GM19467 (cell line): ENCODE measurements at regions not wholly inside any gene's neighbourhood (a gene's known extent, or its start where the extent isn't known, plus 50 kb on each side); places are given as distances from the start of the nearest gene placed in this dataset.

ENCODE experiments used
- ATAC-seq: cut with Tn5 transposase; IDR thresholded peaks from one replicate; pipeline ENCODE4 v1.9.1; 2021; ENCODE audit warnings: mild to moderate bottlenecking, moderate library complexity; ENCODE audit not compliant: unreplicated experiment

GRCh38 chr18:40921845-40922629 lies 1033.0 kb upstream of the PIK3C3 start:
- no peak for ATAC-seq

DNA sequence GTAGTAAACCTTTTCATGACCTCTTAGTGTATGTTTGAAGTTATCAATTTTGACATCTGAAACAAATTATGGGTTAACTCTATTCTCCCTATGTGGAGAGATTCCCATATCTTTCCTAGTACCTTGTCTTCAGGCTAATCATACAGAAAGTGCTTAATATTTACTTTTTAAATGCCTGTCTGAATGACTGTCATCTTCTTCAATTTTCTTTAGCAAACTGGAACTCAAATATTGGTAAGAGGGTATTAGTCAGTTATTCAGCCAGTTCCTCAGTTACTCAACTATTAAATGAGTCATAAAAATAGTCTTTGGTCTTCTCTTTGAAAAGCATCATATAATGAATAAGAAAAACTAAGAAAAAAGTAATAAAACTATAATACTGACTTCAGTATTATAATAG lies 1038.0 kb upstream of the PIK3C3 start:
- ATAC-seq = no peak

GRCh38 chr18:40915724-40916123 lies 1039.3 kb upstream of the PIK3C3 start:
- no peak for ATAC-seq

- ATAC-seq = no peak
These were observed 1043.3 kb upstream of the PIK3C3 start for GRCh38 chr18:40911582-40912254.

DNA sequence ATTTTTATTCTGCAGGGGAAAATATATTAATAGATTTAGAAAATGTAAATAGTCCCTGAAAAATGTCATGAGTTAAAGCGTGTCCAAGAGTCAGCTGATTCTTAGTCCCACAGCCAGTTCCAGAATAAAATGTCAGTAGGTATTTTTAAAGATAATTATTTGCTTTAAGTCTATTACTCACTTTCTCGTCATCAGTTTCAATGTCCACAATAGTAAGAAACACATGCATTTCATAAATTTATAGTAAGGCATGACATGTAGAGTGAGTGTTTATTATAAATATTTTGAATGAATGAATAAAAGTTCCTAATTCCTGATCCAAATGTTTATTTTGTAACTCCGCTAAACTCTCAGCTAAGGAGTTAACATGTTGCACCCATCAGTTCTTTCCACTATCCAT lies 1044.0 kb upstream of the PIK3C3 start:
- no peak for ATAC-seq

- no peak for ATAC-seq
These were observed 1047.2 kb upstream of the PIK3C3 start for GRCh38 chr18:40907842-40908241.

DNA sequence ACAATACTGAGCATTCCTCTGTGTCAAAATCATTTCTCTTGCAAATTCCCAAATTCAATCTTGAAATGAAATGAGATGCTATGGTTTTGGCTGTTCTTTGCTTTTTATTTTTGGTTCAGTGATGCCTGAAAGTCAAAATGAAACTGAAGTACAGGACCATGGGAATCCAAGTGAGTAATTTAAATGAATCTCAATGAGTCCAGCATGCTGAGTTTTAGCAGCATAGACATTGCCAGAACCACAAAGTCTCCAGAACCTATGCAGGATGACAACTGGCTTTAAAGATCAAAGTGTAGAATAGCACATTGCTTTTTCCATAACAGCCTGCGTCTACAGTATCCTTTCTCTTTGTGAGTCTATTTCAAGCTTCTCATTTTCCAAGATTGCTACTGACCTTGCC lies 1050.7 kb upstream of the PIK3C3 start:
- ATAC-seq = no peak

DNA sequence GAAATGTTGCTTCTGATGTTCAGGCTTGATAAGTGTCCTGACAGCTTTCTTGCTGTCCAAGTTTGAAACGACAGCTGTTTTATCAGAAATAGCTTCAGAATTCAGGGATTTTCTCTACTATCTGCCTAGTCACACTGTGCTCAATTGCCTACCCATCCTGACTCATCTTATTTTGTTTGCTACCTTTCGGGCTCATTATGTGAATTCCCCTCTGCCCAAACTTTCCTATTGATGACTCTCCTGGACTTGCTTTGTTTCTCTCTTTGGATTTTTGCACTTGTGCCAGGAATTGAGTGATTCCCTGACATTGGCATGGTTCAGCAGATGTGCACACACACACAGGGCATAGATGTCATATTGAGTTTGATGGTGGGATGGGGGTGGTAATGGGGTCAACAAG lies 1052.6 kb upstream of the PIK3C3 start:
- no peak for ATAC-seq

GRCh38 chr18:40897884-40898283 lies 1057.2 kb upstream of the PIK3C3 start:
- ATAC-seq = no peak

DNA sequence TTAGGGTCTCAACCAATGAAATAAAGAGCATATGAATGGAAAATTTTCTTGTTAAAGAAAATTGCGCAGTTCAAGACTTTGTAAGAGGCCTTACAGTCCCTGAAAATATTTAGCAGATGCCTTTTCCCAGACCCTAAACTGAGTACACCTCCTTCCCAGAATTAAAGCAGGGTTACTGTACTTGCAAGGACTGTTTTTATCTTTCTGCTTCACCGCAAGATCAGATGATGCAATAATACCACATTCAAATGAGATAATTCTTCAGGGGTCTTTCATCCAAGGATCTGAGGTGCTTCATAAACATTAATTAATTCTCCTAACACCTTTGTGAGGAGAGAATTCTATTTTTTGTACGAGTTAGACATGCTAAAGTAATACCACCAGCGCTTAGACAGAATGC lies 1071.8 kb upstream of the PIK3C3 start:
- ATAC-seq = no peak

DNA sequence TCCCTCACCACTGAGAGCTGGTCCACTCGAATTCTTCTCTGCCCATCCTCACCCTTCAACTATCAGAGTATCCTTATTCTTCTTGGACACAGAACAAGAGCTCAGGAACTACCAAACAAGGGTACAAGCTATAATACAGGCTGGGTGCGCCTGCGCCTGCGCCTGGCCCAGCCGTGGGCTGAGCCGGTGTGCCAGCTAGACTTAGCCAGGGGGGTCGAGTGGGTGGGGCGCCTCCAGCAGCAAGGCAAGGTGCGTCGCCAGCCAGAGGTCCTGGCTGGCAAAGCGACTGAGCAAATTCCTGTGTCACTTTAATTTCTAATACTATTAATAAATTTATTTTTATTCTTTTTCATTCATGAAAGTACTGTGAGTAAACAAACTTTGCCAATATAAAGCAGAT lies 1072.6 kb upstream of the PIK3C3 start:
- no peak for ATAC-seq

DNA sequence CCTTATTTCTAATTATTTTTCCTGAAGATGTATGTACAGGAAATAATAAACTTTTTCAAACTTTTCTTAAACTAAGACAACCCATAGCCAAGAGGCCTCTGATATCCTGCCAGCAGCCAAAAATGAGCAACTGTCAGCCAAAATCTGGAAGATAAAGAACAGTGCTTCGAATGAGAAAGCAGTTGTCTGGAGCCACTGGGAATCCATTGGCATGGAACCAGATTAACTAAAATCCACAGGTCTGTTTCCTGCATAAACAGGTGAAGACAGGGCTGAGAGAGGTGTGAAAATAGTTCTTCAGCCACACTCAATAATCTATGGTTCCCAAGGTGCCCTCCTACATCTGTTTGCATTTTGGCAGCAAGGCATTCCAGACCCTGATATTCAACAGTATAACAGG lies 1076.7 kb upstream of the PIK3C3 start:
- no peak for ATAC-seq

DNA sequence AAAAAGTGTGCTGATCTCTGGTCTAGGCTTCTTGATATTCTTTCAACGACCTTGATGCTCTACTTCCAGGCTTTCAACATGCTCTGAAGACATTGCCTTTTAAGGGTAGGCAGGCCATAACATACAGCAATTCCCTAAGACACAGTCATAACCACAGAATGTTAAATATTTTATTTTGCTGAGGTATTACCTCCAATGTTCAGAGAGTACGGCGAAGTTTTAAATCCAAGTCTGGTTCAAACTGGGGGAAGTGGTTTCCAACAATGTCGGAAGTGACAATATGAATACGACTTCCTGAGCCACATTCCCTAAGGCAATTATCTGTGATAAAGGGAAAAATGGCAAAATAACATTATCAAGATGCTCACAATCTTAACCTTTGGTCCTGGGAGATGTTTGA lies 1077.9 kb upstream of the PIK3C3 start:
- ATAC-seq = no peak

DNA sequence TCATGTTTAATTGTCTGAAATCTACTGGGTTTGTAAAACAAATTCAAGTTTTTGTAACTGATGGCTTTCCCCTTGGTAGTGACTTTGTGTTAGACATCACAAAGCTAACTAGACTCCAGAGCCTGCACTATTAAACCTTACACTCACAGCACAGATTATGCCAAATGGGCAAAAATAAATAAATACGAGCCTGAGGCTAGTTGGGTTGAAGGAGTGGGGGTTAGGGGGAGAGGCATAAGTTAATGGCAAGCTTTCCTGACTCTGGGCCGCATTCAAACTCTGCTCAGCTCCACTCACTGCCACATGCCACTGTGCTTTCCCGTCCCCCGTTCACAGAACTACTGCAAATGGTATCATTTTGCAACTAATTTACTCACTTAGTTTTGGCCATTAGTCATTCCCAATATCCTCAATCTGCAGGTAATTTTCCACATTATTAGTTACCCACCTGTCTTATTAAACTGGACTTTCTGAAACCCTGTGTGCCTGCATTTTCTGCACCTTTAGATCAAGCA lies 1079.9 kb upstream of the PIK3C3 start:
- no peak for ATAC-seq

GRCh38 chr18:40874233-40874632 lies 1080.8 kb upstream of the PIK3C3 start:
- ATAC-seq = no peak

- ATAC-seq = no peak
These were observed 1086.8 kb upstream of the PIK3C3 start for GRCh38 chr18:40868110-40868858.

DNA sequence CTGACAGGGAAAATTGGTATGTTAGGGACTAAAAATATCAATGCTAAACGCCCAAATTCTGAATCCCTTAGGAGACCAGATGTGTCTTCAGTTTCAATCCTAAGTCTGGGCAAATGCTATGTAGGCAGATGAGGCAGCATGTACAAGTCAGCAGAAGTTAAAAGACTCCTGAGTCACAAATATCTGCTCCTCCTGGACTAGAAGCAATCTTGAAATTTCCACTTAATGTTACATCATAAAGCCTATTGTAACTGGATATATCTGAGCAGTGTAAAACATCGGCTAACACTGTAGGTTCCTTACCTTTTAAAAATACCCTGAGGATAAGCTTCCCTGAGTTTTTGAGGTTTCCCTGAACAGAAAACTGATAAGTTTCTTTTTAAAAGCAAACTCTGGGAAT lies 1087.6 kb upstream of the PIK3C3 start:
- ATAC-seq = no peak

GRCh38 chr18:40866968-40867367 lies 1088.1 kb upstream of the PIK3C3 start:
- no peak for ATAC-seq

- no peak for ATAC-seq
These were observed 1088.9 kb upstream of the PIK3C3 start for GRCh38 chr18:40866013-40866645.

DNA sequence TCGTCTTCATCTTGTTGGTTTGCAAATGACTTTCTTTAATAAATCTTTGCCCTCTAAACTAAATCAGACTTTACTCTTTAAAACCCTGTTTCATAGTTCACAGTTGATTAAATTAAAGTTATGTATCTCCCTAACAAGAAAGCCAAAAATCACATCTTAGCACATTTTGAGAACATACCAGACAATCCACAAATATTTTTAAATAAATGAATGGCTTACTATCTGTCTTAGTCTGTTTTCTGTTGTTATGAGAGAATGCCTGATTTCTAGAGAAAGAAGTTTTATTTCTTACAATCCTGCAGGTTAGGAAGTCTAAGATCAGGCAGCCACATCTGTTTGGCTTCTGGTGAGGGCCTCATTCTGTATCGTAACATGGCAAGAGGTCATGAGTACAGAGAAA lies 1090.2 kb upstream of the PIK3C3 start:
- no peak for ATAC-seq

DNA sequence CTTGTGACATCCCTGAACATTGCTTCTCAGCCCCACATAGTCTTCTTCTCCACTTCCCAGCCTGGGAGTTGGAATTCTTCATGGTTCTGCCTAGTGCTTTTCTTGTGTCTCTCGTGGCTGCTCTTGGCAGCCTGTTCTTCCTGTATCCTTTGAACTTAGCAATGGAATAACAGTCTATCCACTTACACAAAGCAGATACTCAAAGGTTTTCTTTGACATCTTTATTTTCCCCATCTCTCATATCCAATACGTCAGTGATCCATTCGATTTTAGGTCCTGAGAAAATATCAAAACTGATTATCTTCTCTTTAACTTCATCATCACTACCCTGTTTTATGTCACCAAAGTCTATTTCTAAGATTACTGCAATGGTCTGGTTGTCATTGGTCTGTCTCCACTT lies 1091.2 kb upstream of the PIK3C3 start:
- ATAC-seq = no peak
